D721Med (cell line): ENCODE measurements at regions not wholly inside any gene's neighbourhood (a gene's known extent, or its start where the extent isn't known, plus 50 kb on each side); places are given as distances from the start of the nearest gene placed in this dataset.

ENCODE experiments used
- DNase-seq: peaks from one replicate; pipeline ENCODE4 v3.0.0; 2011; ENCODE audit warnings: low spot score; ENCODE audit not compliant: insufficient read length
- FAIRE-seq: peaks from 2 replicates; lab custom pipeline; 2011; peaks lifted over from hg19 to GRCh38; lab: Jason Lieb, UNC
- CTCF ChIP-seq: IDR thresholded peaks from 2 replicates; pipeline ENCODE4 v1.5.1; 2012; ENCODE audit warnings: mild to moderate bottlenecking, control low read depth; ENCODE audit not compliant: insufficient read depth; ENCODE audit errors: missing control alignments

GRCh38 chr5:93346301-93346700, 234.7 kb downstream of the NR2F1-AS1 start:
- no peak for TF ChIP-seq CTCF
- FAIRE-seq: no peak
- no peak for DNase-seq

GRCh38 chr5:93343570-93343969, 237.4 kb downstream of the NR2F1-AS1 start:
- FAIRE-seq: no peak
- TF ChIP-seq CTCF: no peak
- DNase-seq: no peak

- no peak for TF ChIP-seq CTCF
- FAIRE-seq (no peak), DNase-seq (no peak)
Observed at GRCh38 chr5:93342563-93343061, 238.4 kb downstream of the NR2F1-AS1 start.

- no peak for DNase-seq
- FAIRE-seq: no peak
- TF ChIP-seq CTCF: no peak
Observed at GRCh38 chr5:93340881-93341280, 240.1 kb downstream of the NR2F1-AS1 start.

- no peak for FAIRE-seq
Observed at GRCh38 chr5:93337138-93337537, 243.9 kb downstream of the NR2F1-AS1 start.

GRCh38 chr5:93336330-93337110, 244.5 kb downstream of the NR2F1-AS1 start:
- no peak for TF ChIP-seq CTCF
- DNase-seq (no peak), FAIRE-seq (no peak)

More at GRCh38 chr5:93337138-93337537, 243.9 kb downstream of the NR2F1-AS1 start:
- no peak for TF ChIP-seq CTCF
- DNase-seq: no peak

- no peak for TF ChIP-seq CTCF
- no peak for FAIRE-seq
- no peak for DNase-seq
Observed at GRCh38 chr5:93331863-93332262, 249.2 kb downstream of the NR2F1-AS1 start.
